ENCODE measurements at regions not wholly inside any gene's neighbourhood (a gene's known extent, or its start where the extent isn't known, plus 50 kb on each side); places are given as distances from the start of the nearest gene placed in this dataset.

- TF ChIP-seq, protein P1, sequence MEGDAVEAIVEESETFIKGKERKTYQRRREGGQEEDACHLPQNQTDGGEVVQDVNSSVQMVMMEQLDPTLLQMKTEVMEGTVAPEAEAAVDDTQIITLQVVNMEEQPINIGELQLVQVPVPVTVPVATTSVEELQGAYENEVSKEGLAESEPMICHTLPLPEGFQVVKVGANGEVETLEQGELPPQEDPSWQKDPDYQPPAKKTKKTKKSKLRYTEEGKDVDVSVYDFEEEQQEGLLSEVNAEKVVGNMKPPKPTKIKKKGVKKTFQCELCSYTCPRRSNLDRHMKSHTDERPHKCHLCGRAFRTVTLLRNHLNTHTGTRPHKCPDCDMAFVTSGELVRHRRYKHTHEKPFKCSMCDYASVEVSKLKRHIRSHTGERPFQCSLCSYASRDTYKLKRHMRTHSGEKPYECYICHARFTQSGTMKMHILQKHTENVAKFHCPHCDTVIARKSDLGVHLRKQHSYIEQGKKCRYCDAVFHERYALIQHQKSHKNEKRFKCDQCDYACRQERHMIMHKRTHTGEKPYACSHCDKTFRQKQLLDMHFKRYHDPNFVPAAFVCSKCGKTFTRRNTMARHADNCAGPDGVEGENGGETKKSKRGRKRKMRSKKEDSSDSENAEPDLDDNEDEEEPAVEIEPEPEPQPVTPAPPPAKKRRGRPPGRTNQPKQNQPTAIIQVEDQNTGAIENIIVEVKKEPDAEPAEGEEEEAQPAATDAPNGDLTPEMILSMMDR (IDR thresholded peaks at IDR 0.05; ENCODE audit: low read depth, low read length, missing input control) = no peak
- TF ChIP-seq JUND (IDR thresholded peaks at IDR 0.05) (no peak), EGR1 (IDR thresholded peaks at IDR 0.05; ENCODE audit: low read depth in 2 of 2) (no peak), YY1 (IDR thresholded peaks at IDR 0.05) (no peak), GABPA (IDR thresholded peaks at IDR 0.05 in 1 of 2, conservative IDR thresholded peaks at IDR 0.05 in 1 of 2) (no peak), ATF3 (IDR thresholded peaks at IDR 0.05) (no peak), RAD21 (IDR thresholded peaks at IDR 0.05) (no peak), FOXA1 (IDR thresholded peaks at IDR 0.05) (no peak)
Observed at GRCh38 chr6:112526594-112526993, 179.5 kb downstream of the RFPL4B start.
